ENCODE measurements at regions not wholly inside any gene's neighbourhood (a gene's known extent, or its start where the extent isn't known, plus 50 kb on each side); places are given as distances from the start of the nearest gene placed in this dataset.

- TF ChIP-seq HDAC2 (IDR thresholded peaks at IDR 0.05; ENCODE audit: borderline replicate concordance in 1 of 2, low read depth in 2 of 2, low read length in 2 of 2) (no peak), YY1 (IDR thresholded peaks at IDR 0.05; ENCODE audit: low read depth, low read length) (no peak)
Measured at GRCh38 chrX:124462931-124463330, 116.6 kb downstream of the SH2D1A start (continued).

All from H1 (cell line).